Right renal pelvis (tissue), 4 donors: ENCODE measurements at regions not wholly inside any gene's neighbourhood (a gene's known extent, or its start where the extent isn't known, plus 50 kb on each side); places are given as distances from the start of the nearest gene placed in this dataset.

Experiments used
- DNase-seq, 4 donors: peaks; one replicate each; pipeline ENCODE4 v3.0.0-alpha.2; 2013; ENCODE audit warnings: low read depth in 4 of 4, low spot score in 3 of 4, missing footprints in 1 of 4

DNA sequence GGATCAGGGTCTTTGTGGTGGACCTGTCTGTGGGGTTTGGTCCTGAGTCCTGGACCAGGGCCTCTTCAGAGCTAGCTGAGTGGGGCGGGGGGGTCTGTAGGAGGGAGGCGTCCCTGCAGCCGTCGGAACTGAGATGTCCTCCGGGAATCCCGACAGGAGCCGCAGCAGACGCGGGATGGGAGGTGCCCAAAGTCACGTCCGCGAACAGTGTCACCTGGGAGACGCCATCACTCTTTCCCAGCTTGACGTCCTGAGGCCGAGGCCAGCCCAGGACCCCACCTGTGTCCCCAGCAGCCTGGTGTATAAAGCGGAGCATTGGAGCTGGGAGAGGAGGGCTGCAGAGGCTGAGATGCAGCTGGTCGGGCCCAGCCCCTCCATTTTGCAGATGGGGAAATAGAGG lies 1234.7 kb downstream of the BRD1 start:
- no peak for DNase-seq

DNA sequence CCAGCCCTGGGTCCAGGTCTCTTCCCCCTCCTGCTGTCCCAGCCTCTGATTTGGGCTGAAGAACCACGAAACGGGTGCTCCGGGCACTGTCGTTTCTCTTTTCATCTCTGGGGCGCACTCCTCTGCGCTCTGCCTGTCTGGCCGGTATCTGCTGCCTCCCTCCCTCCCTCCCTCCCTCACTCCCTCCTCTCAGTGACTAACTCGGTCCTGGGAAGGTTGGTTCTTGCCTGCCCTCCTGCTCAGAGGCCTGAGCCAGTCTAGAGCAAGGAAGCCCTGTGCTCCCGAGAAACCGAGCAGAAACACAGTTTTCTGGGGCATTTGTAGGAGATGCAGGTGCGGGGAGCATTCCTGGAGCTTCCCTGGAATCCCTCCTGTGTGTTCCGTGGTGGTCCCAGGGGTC lies 1235.2 kb downstream of the BRD1 start:
- DNase-seq: no peak

DNA sequence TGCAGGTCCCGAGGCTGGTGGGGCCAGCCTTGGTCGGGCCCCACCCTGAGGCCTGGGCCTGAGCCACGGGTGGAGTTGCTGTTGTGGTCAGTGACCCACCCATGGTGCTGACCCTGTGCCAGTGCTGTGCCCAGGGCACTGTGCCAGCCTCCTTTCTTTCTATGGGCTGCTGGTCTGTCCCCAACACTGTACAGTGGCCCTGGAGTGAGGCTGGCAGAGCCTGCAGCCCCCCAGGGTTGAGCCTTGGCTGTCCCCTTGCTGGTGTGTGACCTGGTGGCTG lies 1235.7 kb downstream of the BRD1 start:
- no peak for DNase-seq

DNA sequence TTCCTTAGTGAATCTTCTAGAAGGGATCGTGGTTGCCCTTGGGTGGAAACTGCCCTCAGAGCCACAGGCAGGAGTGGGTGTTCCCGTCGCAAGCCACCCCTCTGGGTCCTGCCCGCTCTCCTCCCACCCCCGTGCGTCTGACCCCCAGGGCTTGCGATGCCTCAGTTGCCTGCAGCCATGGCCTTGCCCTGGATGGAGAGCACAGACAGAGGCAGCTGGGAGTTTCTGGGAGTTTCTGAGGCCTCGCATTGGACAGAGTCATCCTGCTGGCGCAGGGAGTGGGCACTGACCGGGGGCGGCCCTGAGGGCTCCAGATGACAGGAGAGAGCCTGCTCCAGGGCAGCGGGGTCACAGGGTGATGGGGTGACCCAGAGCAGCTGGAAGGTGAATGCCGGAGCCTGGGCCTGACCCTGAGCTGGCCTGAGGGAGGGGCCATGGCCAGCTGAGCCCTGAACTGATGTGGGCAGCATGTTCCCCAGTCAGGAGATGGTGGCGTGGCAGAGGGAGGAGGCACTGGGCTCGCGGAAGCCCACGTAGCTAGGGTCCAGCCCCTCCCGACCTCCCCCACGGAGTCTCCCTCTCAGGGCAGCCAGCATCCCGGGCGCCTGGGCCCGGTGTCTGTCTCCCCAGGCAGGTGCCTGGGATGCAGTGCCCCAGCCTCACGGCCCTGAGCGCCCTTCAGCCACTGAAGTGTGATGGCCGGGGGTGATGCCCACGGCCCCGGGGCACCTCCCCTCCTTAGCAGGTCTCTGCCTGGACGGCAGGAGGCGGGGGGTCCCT lies 1236.2 kb downstream of the BRD1 start:
- no peak for DNase-seq

DNA sequence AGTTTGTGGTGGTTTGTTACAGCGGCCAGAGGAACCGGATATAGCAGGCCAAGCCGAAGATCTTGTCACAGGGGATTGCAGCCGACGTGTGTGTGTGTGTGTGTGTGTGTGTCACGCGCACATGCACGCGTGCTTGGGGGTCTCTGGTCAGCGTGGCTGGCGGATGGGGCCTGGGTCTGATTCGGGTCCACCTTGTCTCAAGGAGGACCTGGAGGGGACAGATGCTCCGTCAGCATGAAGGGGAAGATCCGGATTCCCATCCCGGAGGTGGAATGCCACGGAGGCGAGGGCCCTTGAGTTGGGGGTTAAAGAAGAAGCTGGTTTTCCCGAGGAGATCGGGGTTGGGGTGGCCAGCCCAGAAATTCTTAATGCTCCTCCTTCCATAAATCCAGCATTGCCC lies 1237.8 kb downstream of the BRD1 start:
- DNase-seq: no peak

DNA sequence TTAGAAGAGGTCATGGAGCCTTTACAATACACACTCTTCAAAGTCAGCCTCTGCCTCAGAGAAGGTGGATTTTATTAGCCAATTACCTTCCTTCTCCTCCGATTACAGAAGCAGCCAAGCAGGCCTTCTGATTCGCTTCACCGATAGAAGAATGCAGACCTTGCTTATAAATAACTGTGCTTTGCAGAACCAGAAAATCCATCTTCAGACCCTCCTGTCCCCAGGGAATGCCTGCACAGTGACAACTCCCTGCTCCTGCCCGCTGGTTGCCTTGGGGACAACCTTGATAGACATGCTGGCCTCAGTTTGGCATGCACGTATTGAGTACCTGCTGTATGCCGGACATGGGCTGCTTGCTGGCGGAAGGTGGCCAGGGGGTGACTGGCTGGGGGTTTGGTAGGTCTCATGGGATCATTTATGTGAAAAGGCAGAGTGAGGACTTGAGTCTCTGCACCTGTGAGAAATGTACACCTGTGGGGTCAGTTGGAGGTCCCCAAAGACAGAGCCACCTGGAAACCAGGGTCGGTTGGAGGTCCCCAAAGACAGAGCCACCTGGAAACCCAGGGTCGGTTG lies 1238.7 kb downstream of the BRD1 start:
- DNase-seq: peak in 2 of 4 donors; percentile 41 to 56

DNA sequence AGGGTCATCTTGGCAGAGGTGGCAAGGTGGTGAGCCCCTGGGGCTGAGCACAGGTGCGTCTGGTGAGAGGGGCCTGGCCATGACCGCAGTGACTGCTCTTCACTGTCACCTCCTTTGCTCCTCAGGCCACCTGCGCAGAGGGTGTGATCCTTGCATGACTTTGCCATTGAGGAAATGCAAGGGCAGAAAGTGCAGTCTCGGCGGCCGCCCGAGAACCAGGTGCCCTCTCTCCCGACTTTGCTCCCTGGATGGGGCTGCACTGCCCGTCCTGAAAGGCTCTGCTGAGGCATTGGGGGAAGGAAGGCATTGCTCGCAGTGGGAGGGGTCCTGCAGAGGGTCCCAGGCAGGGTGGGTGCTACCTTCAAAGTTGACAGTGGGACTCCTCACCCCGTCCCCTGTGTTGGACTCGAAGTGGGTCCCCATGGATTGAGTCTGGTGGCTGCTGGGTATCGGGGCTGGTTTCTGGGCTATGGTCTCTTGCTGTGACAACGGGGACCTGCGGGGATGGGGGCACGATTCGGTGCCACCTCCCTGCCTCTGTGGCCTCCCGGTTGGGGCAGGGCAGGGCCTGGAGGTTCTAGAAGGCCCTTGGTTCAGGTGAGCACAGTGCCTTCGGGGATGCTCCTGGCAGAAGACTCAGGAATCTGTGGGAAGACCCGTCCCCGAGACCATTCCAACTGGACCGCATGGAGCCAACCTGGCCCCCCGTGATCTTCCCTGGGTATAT lies 1239.4 kb downstream of the BRD1 start:
- DNase-seq: no peak

DNA sequence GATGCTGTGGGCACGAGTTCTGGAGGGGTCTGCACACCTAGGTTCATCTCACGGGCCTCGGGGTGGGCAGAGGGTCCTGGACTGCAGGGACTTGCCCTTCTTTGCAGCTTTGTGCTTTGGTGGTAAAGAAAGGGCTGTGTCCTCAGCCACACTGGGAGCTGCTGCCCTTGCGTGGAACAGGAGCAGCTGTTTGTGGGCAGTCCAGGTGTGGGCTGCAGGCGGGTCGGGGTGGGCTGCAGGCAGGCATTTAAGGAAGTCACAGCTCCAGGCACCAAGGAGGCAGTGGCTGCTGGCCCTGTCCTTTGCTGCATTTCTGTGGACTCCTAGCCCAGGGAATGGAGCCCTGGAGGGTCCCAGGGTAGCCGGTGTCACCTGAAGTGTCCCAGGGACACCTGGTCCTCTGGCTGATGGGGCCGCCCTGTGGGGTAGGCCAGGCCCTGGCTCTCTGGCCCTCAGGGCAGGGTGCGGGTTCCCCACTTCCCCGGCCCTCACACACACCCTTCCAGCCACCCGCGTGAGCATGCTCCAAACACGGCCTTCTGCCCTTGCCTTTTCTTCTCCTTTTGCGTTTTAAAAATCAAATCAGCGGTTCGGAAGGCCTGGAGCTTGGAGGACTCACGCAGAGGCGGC lies 1240.3 kb downstream of the BRD1 start:
- DNase-seq: no peak

DNA sequence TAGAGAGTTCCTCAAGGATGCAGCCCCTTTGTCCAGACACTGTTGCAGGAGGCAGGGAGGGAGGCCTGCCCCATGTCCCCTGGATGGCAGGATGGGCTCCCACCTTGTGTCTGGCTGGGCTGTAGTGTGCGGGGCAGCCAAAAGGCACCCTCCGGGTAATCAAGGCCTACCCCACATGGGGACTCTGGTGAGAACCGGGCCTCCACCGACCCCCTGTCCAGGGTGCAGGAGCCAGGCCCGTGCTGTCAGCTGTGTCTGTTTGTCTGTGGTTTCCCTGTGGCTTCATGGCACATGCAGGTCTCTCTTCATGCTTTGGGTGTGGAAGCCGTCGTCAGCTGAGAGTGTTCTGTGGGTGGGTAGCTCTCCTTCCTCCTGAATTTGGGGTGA lies 1240.9 kb downstream of the BRD1 start:
- no peak for DNase-seq

DNA sequence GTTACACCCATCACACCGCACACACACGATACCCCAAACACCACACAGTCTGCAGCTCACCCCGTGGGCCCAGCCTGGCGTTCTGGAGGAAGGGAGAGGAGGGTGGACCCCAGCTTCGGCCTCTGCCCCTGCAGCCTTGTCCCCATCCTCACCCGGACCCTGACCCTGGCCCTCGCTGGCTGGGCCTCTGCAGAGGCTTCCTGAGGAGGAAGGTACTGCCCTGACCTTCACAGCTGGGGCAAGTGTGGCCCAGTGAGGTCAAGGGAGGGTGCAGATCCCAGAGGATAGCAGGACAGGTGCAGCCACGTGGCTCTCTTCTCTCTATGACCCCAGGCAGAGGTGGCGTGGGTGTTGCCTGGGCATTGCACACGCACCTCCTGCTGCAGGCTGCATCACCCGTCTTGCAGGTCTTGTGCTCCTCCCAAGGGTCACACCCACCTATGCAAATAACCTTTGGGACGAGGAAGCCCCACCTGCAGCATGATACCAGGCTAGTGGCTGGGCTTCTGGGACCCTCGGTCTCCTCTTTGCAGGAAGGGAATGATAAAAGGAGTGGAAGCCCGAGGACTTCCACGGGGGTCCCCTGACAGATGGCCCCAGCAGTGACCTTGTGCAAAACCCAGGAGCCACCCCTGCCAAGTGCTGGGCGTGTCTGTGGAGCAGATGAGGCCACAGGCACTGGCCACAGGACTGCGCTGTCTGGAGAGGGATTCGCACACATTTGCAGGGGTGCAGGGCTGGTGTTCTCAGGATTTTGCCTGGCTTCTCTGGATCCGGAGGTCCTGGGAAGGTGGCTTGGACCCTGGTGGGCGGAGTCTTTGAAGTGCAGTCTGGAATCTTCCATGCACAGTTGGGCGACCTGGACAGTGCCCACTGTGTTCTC lies 1241.5 kb downstream of the BRD1 start:
- DNase-seq: no peak

DNA sequence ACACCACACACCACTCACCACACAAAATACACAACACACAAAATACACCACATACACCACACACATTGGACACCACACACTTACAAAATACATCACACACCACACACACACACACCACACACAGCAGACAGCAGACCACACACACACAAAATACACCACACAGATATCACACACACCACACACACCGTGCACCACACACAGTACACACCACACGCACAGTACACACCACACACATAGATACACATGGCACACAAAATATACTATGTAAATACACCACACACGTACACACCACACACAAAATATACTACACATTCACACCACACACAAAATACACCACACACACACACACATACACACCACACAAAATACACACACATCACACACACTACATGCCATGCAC lies 1243.5 kb downstream of the BRD1 start:
- DNase-seq: no peak

DNA sequence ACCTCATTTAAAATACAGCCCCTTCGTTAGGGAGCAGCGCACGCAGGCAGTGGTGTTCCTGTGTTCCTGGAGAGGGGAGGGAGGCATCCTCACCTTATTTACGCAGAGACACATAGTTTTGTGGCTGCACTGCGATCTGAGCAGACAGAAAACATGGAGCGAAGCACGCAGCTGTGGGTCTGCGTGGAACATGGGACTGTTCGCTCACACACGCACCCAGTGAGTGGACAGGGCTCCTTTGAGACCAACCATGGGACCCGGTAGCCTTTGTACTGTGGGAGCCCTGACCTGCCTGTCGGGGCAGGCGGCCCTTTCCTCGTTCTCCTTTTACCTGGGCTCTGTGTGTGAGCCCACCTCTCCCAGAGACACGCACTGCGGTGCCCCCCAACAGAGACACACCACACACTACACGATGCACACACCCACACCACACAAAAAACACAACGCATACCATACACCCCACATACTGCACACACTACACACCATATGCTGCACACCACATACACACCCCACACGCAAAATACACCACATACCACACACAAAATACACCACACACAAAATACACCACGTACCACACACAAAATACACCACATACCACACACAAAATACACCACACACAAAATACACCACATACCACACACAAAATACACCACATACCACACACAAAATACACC lies 1245.7 kb downstream of the BRD1 start:
- DNase-seq: no peak

DNA sequence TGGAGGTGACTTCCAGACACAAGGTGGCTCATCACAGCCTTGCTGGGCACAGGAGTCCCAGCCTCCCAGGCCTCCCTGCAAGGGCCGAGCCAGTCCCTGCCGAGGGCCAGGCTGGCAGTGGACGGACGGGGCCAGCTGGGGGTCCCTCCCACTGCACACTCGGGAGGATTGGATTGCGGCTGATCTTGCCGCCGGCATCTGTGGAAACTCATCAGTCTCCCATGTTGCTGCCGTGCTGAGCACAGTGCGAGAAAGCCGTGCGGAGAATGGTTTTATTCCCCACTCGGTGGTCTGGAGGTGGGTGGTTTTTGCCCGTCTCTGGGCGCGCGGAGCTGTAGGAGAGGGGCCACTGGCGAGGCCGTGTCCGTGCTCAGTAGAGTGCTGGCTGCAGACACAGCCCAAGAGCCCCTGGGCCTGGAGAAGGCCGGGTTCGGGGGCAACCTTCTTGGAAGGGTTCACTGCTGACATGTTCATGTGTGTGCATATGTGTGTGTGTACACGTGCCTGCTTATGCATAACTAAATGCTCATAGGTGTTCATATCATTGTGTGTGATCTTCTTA lies 1246.4 kb downstream of the BRD1 start:
- DNase-seq: no peak

DNA sequence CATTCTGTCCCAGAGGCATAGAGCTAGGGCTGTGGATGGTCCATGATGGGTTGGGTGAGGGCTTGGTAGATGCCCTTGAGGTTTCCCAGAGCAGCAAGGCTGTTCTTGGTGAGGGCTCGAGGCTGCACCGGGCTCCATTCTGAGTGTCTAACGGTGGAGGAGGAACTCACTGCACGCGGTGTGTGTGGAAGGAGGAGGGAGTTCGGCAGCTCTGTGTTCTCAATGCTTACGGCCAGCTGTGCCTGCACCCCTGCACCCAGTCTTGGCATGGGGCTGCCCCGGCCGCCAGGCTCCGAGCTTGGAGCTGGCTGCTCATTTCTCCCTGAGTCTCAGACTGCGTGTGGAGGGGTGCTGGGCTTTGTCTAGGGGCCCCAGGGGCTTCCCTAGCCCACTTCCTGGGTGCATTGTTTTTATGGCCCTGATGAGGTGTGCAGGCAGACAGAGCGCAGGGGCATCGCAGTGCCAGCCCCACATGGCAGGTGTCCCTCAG lies 1247.1 kb downstream of the BRD1 start:
- DNase-seq: no peak

DNA sequence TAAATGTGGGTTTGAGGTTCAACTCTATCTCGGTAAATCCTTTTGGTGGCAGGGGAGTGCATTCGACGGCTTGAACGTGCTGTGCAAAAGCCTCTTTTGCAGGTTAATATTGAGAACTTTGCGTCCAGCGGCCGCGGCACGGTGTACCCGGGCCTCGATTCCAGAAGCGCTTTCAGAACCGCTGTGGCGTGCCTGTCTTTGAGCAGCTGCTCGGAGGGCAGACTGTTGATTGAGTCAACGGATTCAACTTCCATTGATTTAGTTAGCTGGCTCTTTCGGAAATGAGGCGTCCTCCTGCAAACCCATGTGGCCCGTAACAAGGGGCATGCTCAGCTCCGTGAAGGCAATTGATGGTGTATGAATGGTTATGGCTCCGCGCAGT lies 1247.8 kb downstream of the BRD1 start:
- no peak for DNase-seq

DNA sequence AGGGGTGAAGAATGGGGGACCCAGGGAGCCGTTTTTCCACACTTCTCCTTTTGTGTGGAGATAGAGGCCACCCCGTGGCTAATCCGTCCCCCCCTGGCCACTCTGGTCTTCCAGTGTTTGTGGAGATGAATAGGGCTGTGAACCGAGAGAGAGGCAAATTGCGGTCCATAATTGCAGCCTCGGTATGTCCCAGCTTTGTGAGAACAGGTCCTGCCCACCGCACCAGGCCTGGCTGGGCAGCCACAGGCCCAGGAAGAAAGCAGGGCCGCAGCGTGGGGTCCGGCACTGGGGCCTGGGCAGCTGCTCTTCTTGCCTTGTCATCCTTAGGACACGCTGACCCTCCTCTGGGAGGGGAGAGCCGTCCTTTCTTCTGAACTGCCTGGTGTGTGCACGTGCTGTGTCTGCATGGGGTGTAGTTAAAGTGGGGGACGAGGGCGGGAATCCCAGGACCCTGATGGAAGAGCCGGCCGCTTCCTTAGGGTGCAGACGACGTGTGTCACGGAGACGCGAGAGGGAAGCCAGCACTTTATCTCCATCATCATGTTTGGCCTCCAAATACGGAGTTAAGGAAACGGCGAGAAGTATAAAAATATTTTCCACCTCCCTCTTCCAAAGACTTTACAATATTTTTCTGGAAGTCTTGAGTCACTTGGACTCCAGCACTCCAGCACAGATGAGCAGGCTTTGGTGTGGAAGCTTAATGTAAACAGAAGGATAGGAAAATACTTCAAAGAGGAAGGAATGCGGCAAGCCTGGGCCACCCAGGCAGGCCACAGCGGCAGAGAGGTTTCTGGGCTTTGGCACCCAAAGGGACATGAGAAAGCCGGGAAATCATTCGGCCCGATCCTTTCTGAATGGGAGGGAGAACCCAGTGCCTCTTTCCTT lies 1248.4 kb downstream of the BRD1 start:
- DNase-seq: no peak

DNA sequence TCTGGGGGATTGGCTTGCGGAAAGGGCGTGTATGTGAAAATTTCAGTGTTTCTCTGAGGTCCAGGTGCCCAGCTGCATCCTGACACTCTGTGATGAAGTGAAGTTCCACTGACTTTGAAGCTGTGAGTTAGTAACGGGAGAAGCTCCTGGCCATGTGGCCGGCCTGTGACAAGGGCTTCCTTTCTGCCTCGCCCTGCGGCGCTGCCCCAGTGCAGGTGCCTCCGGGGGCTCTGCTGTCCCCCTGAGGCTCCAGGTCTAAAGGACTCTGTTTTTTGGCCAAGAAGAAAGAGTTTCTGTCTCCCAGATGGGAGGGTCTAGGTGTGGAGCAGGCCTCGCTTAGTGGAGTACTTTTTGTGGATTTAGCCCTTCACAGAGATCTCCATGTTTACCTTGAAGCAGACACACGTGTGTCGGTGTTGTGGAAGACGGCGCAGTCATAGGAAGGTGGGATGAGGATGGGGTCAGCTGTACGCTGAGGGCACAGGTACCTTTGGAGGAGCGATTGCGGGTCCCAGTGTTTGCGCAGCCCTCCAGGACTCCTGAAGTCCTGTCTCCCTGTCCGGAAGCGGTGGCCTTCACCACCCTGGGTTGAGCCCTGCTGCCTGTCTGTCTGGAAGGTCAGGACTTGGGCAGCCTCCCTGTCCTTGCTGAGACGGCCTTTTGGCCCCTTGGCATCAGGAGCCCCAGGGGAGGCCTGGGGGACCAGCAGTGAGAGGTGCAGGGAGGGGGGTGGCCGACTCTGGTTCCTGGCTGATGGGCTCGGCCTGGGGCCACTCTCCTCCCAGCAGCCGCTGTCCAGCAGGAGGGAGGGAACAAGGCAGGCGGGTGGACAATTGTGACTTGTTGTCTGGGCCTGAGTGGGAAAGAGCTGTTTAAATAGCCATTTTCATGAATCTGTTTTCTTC lies 1249.3 kb downstream of the BRD1 start:
- DNase-seq: no peak

DNA sequence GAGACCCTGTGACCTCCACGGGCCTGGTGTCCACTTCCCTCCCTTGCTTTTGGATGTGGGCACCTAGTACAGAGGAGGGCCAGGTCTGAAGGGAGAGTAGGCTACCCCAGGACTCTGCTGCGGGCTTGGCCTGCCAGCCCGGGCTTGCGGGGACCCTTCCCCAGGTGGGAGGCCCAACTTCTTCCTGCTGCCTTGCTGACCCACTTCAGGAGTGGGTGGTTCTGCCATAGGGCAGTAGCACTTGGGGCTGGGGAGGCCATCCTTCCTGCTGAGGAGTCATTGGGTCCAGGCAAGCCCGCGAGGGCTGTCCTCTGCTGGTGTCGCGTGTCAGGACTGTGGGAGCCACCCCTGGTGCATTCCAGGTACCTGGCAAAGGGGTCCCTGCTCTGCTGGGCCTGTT lies 1250.0 kb downstream of the BRD1 start:
- no peak for DNase-seq
